Kidney tubule cell (primary cell): ENCODE measurements at regions not wholly inside any gene's neighbourhood (a gene's known extent, or its start where the extent isn't known, plus 50 kb on each side); places are given as distances from the start of the nearest gene placed in this dataset.
"Not testable (repeated sequence)": the region's sequence is repeated elsewhere in the genome, so short reads cannot be mapped to it uniquely, and the experiment has no call there.

ENCODE experiments used
- DNase-seq: peaks from one replicate; pipeline ENCODE4 v3.0.0-alpha.2; 2018; ENCODE audit warnings: low spot score

- DNase-seq, result no peak
These were observed 639.5 kb upstream of the ARRDC3 start for GRCh38 chr5:92022415-92023140.

DNA sequence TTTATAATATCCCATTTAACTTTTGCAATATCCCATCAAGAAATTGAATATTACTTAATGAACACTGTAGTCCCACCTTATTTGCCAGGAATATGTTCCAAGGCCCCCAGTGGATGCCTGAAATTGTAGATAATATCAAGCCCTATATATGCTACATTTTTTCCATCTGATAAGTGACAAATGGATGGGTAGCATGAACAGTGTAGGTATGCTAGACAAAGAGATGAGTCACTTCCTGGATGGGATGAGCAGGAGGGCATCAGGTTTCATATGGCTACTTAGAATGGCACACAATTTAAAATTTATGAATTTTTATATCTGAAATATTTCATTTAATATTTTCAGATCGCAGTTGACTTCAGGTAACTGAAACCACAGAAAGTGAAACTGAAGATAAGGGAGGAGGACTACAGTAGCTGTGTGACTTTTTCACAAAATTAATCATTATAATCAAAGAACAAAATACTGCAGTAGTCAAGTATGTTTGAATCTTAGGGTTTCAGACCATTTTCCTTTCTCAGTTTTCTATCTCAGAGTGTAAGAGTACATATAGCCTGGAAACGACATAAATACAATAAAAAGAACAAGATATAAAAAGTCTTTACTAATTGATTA lies 636.4 kb upstream of the ARRDC3 start:
- DNase-seq, result peak; percentile 40

DNA sequence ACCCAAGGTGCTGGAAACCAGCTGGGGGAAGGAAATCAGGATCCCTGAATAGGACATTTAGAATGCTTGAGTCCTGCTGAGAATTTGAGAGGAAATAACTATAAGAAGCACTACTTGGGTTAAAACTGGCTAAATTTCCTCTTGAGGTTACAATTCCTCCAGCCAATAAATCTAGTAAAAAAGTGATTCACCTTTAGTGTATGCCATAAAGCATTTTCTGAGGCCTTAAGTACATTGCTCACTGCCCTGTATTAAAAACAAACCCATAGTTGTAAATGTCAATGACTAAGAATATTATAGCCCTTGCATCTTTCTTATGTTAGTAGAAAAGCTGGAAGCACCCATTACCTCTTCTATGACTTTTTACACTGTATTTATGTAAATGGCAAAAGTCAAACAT lies 634.7 kb upstream of the ARRDC3 start:
- peak; percentile 55 for DNase-seq

DNA sequence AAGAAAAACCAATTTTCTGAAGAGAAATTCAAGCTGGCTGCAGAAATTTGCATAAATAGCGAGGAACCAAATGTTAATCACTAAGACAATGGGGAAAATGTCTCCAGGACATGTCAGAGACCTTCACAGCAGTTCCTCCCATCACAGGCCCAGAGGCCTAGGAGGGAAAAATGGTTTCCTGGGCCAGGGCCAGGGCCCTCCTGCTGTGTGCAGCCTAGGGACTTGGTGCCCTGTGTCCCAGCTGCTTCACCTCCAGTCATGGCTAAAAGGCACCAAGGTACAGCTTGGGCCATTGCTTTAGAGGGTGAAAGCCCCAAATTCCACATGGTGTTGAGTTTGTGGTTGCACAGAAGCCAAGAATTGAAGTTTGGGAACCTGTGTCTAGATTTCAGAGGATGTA lies 628.7 kb upstream of the ARRDC3 start:
- not testable (repeated sequence) for DNase-seq

GRCh38 chr5:92003806-92004205 lies 620.7 kb upstream of the ARRDC3 start:
- no peak for DNase-seq

- no peak for DNase-seq
These were observed 619.7 kb upstream of the ARRDC3 start for GRCh38 chr5:92002721-92003274.

DNA sequence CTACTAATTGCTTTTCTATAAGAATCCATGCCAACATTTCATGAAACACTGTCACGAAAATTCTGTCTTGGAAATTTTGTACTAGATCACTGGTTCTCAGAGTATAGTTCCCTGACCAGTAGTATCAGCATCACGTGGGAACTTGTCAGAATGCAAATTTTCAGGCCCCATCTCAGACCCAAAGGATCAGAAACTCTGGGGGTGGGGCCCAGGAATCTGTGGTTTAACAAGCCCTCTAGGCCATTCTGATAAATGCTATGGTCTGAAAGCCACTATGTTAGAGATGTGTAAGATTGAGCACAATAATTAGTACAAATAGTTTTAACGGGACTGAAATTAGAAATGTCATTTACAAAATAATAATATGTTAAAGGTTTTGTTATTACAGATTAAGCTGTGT lies 615.7 kb upstream of the ARRDC3 start:
- no peak for DNase-seq

DNA sequence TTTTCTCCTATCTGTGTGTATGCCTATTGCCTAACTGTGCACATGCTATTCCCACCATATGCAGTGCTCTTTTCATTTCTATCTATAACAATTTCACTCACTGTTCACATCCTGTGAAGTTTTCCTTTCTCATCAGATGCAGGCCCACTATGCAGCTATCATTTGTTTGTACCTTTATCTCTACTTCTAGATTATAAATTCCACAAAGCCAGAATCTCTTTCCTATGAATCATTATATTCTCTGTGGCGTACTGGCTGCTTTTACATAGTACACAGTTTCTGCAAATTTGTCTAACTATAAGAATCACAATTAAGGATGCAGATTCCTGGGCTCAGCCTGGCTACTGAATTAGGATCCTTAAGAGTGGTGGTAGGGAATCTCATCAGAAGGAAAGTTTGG lies 600.8 kb upstream of the ARRDC3 start:
- no peak for DNase-seq

- DNase-seq, result no peak
These were observed 595.2 kb upstream of the ARRDC3 start for GRCh38 chr5:91978221-91978882.

- DNase-seq, result no peak
These were observed 594.5 kb upstream of the ARRDC3 start for GRCh38 chr5:91977579-91977978.

DNA sequence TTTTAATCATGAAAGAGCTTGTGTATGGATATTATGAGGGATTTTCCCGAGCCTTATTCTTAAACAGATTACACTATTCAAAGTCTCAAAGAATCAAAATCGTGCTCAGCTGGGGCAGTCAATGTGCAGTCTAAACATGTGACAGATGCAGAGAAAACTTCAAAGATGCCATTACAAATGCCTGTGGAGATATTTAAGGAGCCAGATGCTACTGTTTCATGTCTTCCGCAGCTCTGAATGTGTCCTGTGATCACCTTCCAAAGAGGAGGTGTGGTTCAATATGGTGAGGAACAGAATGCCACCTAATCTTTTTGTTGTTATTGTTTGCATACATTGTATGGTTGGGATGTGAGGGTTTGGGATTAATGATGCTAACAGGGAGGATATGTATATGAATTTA lies 593.3 kb upstream of the ARRDC3 start:
- no peak for DNase-seq

DNA sequence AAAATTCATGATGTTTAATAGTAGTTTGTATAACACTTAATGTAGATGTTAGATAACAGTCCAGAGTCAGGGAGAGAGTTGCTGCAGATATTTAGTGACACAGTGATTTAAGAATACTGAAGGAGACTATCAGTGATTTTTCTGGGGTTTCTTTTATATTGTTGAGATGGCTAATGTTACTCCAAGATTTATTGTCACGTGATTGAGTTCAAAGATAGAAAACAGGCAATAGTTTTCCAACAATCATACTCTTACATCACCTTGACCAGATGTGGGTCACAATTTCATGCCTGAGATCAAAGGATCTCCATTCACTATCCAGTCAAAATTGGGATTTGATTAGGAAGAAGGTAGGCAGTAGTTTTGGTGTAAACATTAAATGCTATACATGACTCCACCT lies 580.0 kb upstream of the ARRDC3 start:
- DNase-seq, result no peak

DNA sequence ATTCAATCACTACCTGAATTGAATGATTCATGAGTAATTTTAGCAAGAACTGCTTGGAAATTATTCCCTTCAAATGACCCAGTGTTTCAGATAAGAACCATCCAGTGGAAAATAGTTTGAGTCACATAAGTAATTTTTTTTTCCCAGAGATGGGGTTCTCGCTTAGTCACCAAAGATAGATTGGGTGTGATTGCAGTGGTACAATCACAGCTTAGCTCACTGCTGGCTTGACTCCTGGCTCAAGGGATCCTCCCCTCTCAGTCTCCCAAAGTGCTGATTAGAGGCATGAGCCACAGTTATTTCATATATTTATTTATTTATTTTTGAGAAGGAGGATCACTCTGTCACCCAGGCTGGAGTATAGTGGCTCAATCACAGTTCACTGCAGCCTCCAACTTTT lies 574.5 kb upstream of the ARRDC3 start:
- DNase-seq, result peak; percentile 9

GRCh38 chr5:91956738-91957137 lies 573.6 kb upstream of the ARRDC3 start:
- DNase-seq, result no peak

- no peak for DNase-seq
These were observed 572.5 kb upstream of the ARRDC3 start for GRCh38 chr5:91955610-91956009.

DNA sequence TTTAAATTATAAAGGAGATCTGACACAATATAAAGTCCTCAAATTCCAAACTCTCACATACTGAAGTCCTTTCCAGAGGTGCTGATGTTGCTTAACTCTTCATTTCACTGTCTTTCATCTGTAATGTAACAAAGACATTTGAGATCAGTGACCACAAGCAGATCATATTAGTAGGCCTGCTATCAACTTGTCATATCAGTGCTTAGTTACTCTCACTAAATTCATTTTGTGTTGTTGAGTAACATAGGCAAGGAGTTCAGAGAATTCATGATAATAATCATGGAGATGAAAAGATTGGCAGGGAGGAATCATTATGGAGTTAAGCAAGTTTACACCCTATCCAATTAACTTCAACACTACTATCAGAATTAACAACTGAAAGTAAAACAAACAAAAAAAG lies 571.0 kb upstream of the ARRDC3 start:
- DNase-seq, result no peak

- DNase-seq, result no peak
These were observed 567.2 kb upstream of the ARRDC3 start for GRCh38 chr5:91950328-91950727.

DNA sequence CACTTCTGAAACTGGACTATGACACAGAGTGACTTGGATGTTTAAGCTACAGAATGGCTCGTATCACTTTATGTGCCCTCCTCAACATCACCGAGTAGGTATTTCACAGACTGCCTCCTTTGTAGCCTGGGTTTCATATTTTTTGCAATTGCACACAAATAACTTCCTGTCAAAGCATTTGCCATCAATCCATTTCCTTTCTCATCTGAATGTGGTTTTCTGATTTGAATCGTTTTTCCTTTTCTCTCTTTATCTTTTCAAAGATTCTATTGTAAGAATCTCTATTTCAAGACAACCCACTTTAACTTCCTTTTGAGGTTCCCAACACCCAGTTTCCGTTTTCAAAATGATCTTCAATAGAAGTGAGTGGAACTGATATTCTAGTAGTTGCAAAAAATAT lies 563.8 kb upstream of the ARRDC3 start:
- no peak for DNase-seq

- no peak for DNase-seq
These were observed 558.5 kb upstream of the ARRDC3 start for GRCh38 chr5:91941588-91941987.

- DNase-seq, result no peak
These were observed 555.3 kb upstream of the ARRDC3 start for GRCh38 chr5:91938441-91938840.

DNA sequence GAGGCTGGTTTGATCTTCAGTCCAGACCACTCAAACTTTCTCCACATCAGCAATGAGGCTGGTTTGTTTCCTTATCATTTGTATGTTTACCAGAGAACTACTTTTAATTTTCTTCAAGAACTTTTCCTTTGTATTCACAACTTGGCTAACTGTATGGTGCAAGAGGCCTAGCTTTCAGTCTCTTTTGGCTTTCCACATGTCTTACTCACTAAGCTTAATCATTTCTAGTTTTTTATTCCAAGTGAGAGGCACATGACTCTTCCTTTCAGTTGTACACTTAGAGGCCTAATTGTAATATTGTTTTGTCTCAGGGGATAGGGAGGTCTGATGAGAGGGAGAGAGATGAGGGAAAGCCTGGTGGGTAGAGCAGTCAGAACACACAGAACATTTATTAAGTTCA lies 554.0 kb upstream of the ARRDC3 start:
- peak; percentile 23 for DNase-seq

- DNase-seq, result no peak
These were observed 546.4 kb upstream of the ARRDC3 start for GRCh38 chr5:91929522-91929817.

GRCh38 chr5:91928754-91929521 lies 545.8 kb upstream of the ARRDC3 start:
- peak; percentile 29 for DNase-seq
